Liver (tissue), 8 donors: ENCODE measurements at regions not wholly inside any gene's neighbourhood (a gene's known extent, or its start where the extent isn't known, plus 50 kb on each side); places are given as distances from the start of the nearest gene placed in this dataset.

ENCODE experiments used
- DNase-seq: peaks from one replicate; pipeline ENCODE4 v3.0.0-alpha.2; 2017; ENCODE audit warnings: low spot score
- H3K27ac ChIP-seq, 2 donors: one replicate each; pipeline ENCODE4 v1.7.0; 2013; ENCODE audit warnings: inconsistent platforms in 2 of 2, low read length in 2 of 2, control low read depth in 1 of 2, low read depth in 1 of 2, mild to moderate bottlenecking in 1 of 2
- H3K27me3 ChIP-seq, 4 donors: one replicate each; pipeline versions ENCODE4 v1.6.1 to v1.7.0; 2013; ENCODE audit warnings: low read length in 3 of 4, inconsistent platforms in 1 of 4, mild to moderate bottlenecking in 1 of 4, moderate library complexity in 1 of 4; ENCODE audit not compliant: control insufficient read depth in 4 of 4, insufficient read depth in 4 of 4
- H3K36me3 ChIP-seq, 4 donors: one replicate each; pipeline versions ENCODE4 v1.6.1 to v1.7.0; 2013; ENCODE audit warnings: low read length in 3 of 4, mild to moderate bottlenecking in 3 of 4, low read depth in 1 of 4, moderate library complexity in 1 of 4; ENCODE audit not compliant: control insufficient read depth in 4 of 4, insufficient read depth in 3 of 4
- H3K4me1 ChIP-seq, 4 donors: one replicate each; pipeline versions ENCODE4 v1.6.1 to v1.7.0; 2013; ENCODE audit warnings: low read length in 3 of 4, mild to moderate bottlenecking in 3 of 4, moderate library complexity in 1 of 4; ENCODE audit not compliant: control insufficient read depth in 4 of 4, insufficient read depth in 4 of 4
- H3K4me3 ChIP-seq, 3 donors: one replicate each; pipeline versions ENCODE4 v1.6.1 to v1.7.0; 2013; ENCODE audit warnings: low read length in 3 of 3, control low read depth in 1 of 3, low read depth in 1 of 3, mild to moderate bottlenecking in 1 of 3
- H3K9ac ChIP-seq, 2 donors: one replicate each; pipeline ENCODE4 v1.7.0; 2013; ENCODE audit warnings: low read length in 2 of 2, mild to moderate bottlenecking in 2 of 2, moderate library complexity in 2 of 2, control low read depth in 1 of 2, low read depth in 1 of 2
- H3K9me3 ChIP-seq, 4 donors: one replicate each; pipeline versions ENCODE4 v1.6.1 to v1.7.0; 2013; ENCODE audit warnings: low read length in 3 of 4; ENCODE audit not compliant: control insufficient read depth in 4 of 4
- ATF3 ChIP-seq: IDR thresholded peaks from 2 replicates; pipeline ENCODE4 v1.6.1; 2016; ENCODE audit warnings: antibody characterized with exemption
- EGR1 ChIP-seq, 2 donors: IDR thresholded peaks; 2 replicates each; pipeline ENCODE4 v1.6.1; 2016 to 2018; ENCODE audit warnings: antibody characterized with exemption in 2 of 2, low read depth in 2 of 2
- FOXA1 ChIP-seq: IDR thresholded peaks from 2 replicates; pipeline ENCODE4 v1.6.1; 2016; ENCODE audit warnings: antibody characterized with exemption
- FOXA2 ChIP-seq: IDR thresholded peaks from 2 replicates; pipeline ENCODE4 v1.6.1; 2016; ENCODE audit warnings: antibody characterized with exemption
- GABPA ChIP-seq, 2 donors: IDR thresholded peaks in 1 of 2; conservative IDR thresholded peaks in 1 of 2; 2 replicates each; pipeline ENCODE4 v1.6.1; 2016; ENCODE audit warnings: antibody characterized with exemption in 2 of 2, mild to moderate bottlenecking in 1 of 2, moderate library complexity in 1 of 2
- HNF4A ChIP-seq, 2 donors: conservative IDR thresholded peaks; 2 replicates each; pipeline ENCODE4 v1.6.1; 2016; ENCODE audit warnings: antibody characterized with exemption in 2 of 2, mild to moderate bottlenecking in 2 of 2
- HNF4G ChIP-seq: IDR thresholded peaks from 2 replicates; pipeline ENCODE4 v1.6.1; 2016; ENCODE audit warnings: antibody characterized with exemption
- JUND ChIP-seq, 2 donors: IDR thresholded peaks; 2 replicates each; pipeline ENCODE4 v1.6.1; 2016; ENCODE audit warnings: antibody characterized with exemption in 2 of 2
- MAX ChIP-seq: IDR thresholded peaks from 2 replicates; pipeline ENCODE4 v1.6.1; 2016; ENCODE audit warnings: antibody characterized with exemption
- NR2F2 ChIP-seq: IDR thresholded peaks from 2 replicates; pipeline ENCODE4 v1.6.1; 2016; ENCODE audit warnings: antibody characterized with exemption
- RAD21 ChIP-seq, 2 donors: IDR thresholded peaks; 2 replicates each; pipeline ENCODE4 v1.6.1; 2016; ENCODE audit warnings: antibody characterized with exemption in 2 of 2, mild to moderate bottlenecking in 2 of 2
- REST ChIP-seq: IDR thresholded peaks from 2 replicates; pipeline ENCODE4 v1.6.1; 2016; ENCODE audit warnings: antibody characterized with exemption, mild to moderate bottlenecking
- RXRA ChIP-seq, 2 donors: IDR thresholded peaks; 2 replicates each; pipeline ENCODE4 v1.6.1; 2017 to 2018; ENCODE audit warnings: antibody characterized with exemption in 2 of 2, mild to moderate bottlenecking in 1 of 2
- SP1 ChIP-seq: IDR thresholded peaks from 2 replicates; pipeline ENCODE4 v1.6.1; 2018; ENCODE audit warnings: antibody characterized with exemption, mild to moderate bottlenecking
- TAF1 ChIP-seq: conservative IDR thresholded peaks from 2 replicates; pipeline ENCODE4 v1.6.1; 2016; ENCODE audit warnings: antibody characterized with exemption, mild to moderate bottlenecking
- YY1 ChIP-seq: IDR thresholded peaks from 2 replicates; pipeline ENCODE4 v1.6.1; 2016; ENCODE audit warnings: antibody characterized with exemption, mild to moderate bottlenecking
- ZBTB33 ChIP-seq: IDR thresholded peaks from 2 replicates; pipeline ENCODE4 v1.6.1; 2016; ENCODE audit warnings: antibody characterized with exemption
- WGBS: extraction: QIAGEN DNeasy Blood & Tissue Kit; methylation state at CpG from one replicate; pipeline ENCODE4 v1.1.7; 2013; 5-methylcytosine and 5-hydroxymethylcytosine counted together
- TF ChIP-seq, protein P1 (sequence below): fragments of 150-350 bp; IDR thresholded peaks from 2 replicates; pipeline ENCODE4 v1.5.1; 2017; ENCODE audit warnings: improper control_type of control experiment, low read depth, low read length; ENCODE audit not compliant: missing input control
- donor health status: healthy.
- donor health status: healthy.
- donor health status: healthy.
- donor health status: healthy.
- donor health status: healthy.

DNA sequence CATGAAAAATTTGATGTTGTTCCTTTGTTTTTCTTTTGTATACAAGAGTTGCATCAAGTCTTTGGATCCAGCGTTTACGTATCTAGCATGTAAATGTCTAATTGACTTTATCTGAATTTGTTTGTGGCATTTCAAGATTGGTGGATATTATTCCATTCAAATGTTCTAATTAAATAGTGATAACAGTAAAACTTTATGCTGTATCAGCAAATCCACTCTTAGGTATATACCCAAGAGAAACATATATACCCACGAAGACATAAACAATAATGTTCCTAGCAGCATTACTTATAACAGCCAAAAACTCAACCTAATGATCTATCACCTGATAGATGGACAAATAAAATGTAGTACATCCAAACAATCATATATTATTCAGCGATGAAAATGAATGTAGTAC lies 579.4 kb upstream of the LRATD1 start:
- Histone ChIP-seq H3K36me3 (no peaks in the 10 kb centered on the region), H3K27ac (no peak overlapping the region), H3K9ac (no peak overlapping the region), H3K4me1 (no peaks in the 10 kb centered on the region), H3K27me3 (no peaks in the 10 kb centered on the region), H3K4me3 (no peak overlapping the region), H3K9me3 (no peaks in the 10 kb centered on the region)
- WGBS: 84% methylated on average over 4 of the region's 4 CpGs
- no peak for DNase-seq
- no peak for TF ChIP-seq HNF4G
- no peak for TF ChIP-seq SP1
- no peak for TF ChIP-seq ATF3
- no peak for TF ChIP-seq JUND (IDR thresholded peaks at IDR 0.05)

DNA sequence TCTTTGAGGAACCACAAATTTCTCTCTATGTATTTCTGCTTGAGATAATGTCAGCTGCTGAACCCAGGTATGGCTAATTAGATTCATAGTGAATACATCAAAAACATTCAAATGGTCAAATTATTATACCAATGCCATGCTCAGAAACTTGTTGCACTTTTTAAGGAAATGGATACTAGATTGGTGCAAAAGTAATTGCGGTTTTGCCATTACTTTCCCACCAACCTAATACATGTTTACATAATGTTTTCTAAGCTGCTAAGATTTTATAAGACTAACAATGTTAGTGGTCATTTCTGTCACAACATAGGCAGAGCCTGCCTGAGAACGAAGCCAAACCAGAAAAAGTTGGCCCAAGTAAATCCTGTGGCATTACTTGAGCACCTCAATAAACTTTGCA lies 568.2 kb upstream of the LRATD1 start:
- no peak overlapping the region for H3K9ac ChIP-seq
- H3K9me3 ChIP-seq: no peaks in the 10 kb centered on the region
- no peaks in the 10 kb centered on the region for H3K4me1 ChIP-seq
- no peak overlapping the region for H3K4me3 ChIP-seq
- H3K27me3 ChIP-seq: no peaks in the 10 kb centered on the region
- no peaks in the 10 kb centered on the region for H3K36me3 ChIP-seq
- TF ChIP-seq SP1 (no peak), EGR1 (IDR thresholded peaks at IDR 0.05; ENCODE audit: low read depth in 2 of 2) (no peak), ATF3 (no peak), ZBTB33 (no peak), YY1 (no peak), HNF4A (conservative IDR thresholded peaks at IDR 0.05) (no peak), FOXA2 (no peak), RXRA (IDR thresholded peaks at IDR 0.05) (no peak), REST (no peak), JUND (IDR thresholded peaks at IDR 0.05) (no peak), TAF1 (no peak), NR2F2 (no peak), RAD21 (IDR thresholded peaks at IDR 0.05) (no peak), HNF4G (no peak), GABPA (IDR thresholded peaks at IDR 0.05 in 1 of 2, conservative IDR thresholded peaks at IDR 0.05 in 1 of 2) (no peak), MAX (no peak), FOXA1 (no peak)
- TF ChIP-seq, protein P1, sequence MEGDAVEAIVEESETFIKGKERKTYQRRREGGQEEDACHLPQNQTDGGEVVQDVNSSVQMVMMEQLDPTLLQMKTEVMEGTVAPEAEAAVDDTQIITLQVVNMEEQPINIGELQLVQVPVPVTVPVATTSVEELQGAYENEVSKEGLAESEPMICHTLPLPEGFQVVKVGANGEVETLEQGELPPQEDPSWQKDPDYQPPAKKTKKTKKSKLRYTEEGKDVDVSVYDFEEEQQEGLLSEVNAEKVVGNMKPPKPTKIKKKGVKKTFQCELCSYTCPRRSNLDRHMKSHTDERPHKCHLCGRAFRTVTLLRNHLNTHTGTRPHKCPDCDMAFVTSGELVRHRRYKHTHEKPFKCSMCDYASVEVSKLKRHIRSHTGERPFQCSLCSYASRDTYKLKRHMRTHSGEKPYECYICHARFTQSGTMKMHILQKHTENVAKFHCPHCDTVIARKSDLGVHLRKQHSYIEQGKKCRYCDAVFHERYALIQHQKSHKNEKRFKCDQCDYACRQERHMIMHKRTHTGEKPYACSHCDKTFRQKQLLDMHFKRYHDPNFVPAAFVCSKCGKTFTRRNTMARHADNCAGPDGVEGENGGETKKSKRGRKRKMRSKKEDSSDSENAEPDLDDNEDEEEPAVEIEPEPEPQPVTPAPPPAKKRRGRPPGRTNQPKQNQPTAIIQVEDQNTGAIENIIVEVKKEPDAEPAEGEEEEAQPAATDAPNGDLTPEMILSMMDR: no peak
- H3K27ac ChIP-seq: no peak overlapping the region
- WGBS: 63% methylated on average over 2 of the region's 2 CpGs
- no peak for DNase-seq
